ENCODE measurements at regions not wholly inside any gene's neighbourhood (a gene's known extent, or its start where the extent isn't known, plus 50 kb on each side); places are given as distances from the start of the nearest gene placed in this dataset.

DNA sequence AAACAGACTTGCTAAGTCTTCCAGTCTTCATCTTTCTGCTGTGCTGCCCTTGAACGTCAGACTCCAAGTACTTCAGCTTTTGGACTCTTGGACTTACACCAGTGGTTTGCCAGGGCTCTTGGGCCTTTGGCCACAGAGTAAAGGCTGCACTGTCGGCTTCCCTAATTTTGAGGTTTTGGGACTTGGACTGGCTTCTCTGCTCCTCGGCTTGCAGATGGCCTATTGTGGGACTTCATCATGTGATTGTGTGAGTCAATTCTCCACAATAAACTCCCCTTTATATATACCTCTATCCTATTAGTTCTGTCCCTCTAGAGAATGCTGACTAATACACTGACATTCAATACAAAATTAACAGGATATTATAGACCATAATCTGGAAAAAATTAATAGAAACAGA, 628.1 kb downstream of the PLPP3 start:
- in situ Hi-C loops (cut with HindIII; ENCODE audit: low sequenced_read_pairs): no loop called here

- in situ Hi-C loops (cut with HindIII; ENCODE audit: low sequenced_read_pairs): no loop called here
Measured at GRCh38 chr1:55947446-55947845, 631.9 kb downstream of the PLPP3 start.

DNA sequence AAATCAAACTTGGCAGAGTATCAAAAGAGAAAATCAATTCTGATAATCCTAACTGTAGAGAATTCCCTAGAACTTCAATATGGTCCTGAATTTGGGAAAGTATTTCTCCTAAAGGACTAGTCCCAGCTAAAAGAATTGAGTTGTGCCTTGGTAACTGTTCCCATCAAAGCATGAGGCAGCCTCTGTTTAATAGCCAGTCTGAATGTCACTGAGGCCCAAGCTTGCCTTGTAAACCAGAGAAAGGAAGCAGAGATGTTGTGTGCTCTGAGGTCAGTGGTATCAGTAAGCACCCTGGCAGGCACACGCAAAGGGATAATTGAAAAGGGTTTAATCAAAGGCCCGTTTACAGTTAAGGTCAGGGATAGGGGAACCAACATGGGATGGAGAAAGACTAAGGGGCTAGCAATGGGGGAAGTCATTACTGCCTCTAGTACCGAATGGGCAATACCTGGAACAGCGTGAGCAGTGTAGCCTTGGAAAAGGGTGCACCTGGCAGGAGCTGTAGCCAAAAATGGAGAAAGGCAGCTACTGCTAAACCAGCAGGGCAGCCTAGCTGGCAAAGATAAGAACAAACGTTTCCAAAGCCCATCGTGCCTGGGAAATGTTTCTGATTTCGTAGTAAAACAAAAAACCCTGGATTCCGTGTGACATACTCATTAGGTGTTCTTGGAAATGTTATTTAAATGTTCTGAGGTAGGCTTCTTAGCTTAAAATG, 635.5 kb downstream of the PLPP3 start:
- in situ Hi-C loops (cut with HindIII; ENCODE audit: low sequenced_read_pairs): no loop called here

DNA sequence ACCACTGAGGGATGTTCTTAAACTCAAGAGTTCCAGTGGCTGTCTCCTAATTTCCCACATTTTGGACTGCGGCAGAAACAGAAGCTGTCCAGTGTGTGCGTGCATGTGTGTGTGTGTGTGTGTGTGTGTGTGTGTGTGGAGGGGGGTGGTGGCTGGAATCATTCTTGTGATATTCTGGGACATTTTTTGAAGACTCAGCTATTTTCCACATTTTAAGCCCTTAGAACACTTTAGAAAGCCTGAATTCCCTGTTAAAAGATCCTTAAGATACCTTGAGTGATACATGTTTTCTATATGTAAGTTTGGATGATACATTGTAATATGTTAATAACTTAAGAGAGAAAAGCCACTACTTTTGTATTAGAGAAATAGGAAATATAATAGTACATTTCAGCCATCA, 636.4 kb downstream of the PLPP3 start:
- in situ Hi-C loops (cut with HindIII; ENCODE audit: low sequenced_read_pairs): no loop called here

- in situ Hi-C loops (cut with HindIII; ENCODE audit: low sequenced_read_pairs): no loop called here
Measured at GRCh38 chr1:55939866-55940265, 639.5 kb downstream of the PLPP3 start.

DNA sequence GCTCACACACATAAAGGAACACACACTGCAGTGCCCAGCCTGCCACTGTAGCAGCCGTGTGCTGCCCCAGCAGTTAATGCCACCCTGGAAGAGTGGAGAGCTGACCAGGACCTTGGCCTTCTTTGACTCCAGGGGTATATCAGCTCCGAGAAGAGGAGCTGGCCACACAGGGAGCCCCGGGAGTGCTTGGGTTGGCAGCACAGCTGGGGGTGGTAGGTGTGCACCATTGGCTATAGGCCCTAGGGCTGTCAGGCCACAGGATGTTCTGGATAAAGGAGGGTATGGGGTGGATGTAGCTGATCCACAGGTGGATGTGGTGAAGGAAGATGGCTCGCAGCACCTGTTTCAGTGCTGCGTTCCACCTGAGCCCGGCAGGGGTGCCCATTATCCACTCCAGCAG, 640.5 kb downstream of the PLPP3 start:
- in situ Hi-C loops (cut with HindIII; ENCODE audit: low sequenced_read_pairs): no loop called here

DNA sequence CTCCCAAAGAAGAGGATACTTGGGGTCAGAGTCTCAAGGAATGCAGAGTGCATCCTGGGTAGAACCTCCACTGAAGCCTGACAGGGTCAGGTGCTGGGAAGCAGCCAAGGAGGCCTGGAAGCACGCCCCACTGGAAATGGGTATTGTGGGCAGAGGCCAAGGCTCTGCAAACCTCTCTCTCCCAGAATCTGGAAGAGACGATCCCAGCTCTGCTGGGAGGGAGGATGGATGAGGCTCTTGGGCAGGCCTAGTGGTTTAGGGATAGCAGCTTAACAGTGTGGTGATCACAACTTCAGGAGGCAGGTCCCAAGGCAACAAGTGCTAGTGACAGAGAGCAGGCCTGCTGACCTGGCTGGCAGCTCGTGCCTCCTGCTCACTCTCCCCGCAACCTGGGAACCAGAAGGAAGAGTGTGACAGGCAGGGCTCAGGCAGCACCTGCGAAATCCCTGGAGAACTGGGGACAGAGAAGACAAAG, 641.0 kb downstream of the PLPP3 start:
- in situ Hi-C loops (cut with HindIII; ENCODE audit: low sequenced_read_pairs): no loop called here

GRCh38 chr1:55937840-55938375, 641.5 kb downstream of the PLPP3 start:
- in situ Hi-C loops (cut with HindIII; ENCODE audit: low sequenced_read_pairs): no loop called here

DNA sequence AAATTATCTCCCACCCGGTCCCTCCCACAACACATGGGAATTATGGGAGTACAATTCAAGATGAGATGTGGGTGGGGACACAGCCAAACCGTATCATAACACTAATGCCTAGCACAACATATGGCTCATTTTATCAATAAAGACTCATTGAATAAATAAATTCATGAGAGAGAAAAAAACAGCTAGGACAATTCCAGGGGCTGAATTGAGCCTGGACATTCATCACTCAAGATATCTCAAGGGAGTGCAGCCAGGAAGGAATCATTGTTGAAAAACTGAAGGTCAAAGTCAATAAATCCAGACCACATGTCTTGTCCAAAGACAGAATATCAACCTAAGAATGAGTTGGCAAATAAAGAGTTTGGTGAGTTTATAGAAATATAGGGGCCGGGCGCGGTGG, 644.1 kb downstream of the PLPP3 start:
- in situ Hi-C loops (cut with HindIII; ENCODE audit: low sequenced_read_pairs): no loop called here

DNA sequence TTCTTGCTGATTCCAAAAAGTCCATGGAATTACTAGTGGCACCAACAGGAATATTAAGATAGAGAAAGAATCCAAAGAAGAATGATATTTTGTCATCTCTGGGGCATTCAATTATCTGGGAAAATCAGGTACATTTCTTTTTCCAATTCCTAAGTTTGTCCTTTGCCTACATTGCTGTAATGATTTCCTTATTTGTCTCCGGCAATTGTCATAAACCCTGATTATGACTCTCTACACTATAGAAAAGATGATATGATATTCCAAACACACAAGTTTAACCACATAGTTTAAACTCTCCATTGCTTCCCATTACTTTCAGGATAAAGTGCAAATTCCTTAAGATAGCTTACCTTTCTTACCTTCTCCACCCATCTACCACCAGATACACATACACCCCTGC, 647.0 kb downstream of the PLPP3 start:
- in situ Hi-C loops (cut with HindIII; ENCODE audit: low sequenced_read_pairs): no loop called here

GRCh38 chr1:55931081-55931940, 648.1 kb downstream of the PLPP3 start:
- in situ Hi-C loops (cut with HindIII; ENCODE audit: low sequenced_read_pairs): no loop called here

GRCh38 chr1:55929652-55930051, 649.7 kb downstream of the PLPP3 start:
- in situ Hi-C loops (cut with HindIII; ENCODE audit: low sequenced_read_pairs): no loop called here

DNA sequence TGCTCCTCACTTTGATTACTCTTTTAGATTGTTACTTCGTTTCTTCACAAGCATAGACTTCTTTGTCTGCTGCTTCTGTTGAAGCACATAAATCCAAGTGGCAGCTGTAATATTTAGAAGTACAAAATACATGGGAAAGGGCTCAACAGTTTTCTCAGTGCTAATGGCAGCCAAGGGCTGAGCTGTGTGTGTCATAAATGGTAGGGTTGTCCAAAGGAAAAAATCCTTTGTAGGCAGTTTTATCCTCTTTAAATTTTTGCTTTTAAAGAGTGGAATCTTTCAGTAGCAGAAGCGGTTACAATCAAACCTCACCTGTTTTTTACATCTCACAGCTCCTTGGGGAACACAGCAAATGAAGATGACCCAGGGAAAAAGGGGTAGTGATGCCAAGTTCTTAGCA, 650.8 kb downstream of the PLPP3 start:
- in situ Hi-C loops (cut with HindIII; ENCODE audit: low sequenced_read_pairs): no loop called here

DNA sequence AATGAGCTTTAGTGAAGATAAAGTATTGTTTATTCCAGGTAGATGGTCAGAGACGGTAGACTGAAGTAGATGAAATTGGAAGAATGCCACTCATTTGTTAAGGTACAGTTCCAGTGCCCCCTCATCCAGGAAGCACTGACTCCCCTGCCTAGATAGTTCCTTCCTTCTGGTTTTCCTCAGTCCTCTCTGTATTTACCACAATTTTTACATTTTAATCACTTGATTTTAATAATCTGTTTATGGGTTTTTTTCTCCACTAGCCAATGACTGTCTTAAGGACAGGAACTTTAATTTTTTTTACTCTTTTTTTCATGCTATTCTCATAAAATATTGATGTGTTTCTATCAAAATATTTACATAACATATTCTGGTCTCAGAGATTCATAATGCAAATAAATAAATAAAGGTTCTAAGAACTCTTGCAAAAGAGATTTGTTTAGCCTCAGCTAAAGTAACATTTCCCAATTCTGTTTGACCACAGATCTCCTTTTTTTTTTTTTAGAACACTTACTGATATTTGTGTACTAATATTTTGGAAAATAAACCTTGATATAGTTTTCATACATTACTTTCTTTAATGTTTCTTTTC, 651.6 kb downstream of the PLPP3 start:
- in situ Hi-C loops (cut with HindIII; ENCODE audit: low sequenced_read_pairs): no loop called here

GRCh38 chr1:55926906-55927471, 652.4 kb downstream of the PLPP3 start:
- in situ Hi-C loops (cut with HindIII; ENCODE audit: low sequenced_read_pairs): no loop called here

- in situ Hi-C loops (cut with HindIII; ENCODE audit: low sequenced_read_pairs): no loop called here
Measured at GRCh38 chr1:55916907-55917306, 662.5 kb downstream of the PLPP3 start.

DNA sequence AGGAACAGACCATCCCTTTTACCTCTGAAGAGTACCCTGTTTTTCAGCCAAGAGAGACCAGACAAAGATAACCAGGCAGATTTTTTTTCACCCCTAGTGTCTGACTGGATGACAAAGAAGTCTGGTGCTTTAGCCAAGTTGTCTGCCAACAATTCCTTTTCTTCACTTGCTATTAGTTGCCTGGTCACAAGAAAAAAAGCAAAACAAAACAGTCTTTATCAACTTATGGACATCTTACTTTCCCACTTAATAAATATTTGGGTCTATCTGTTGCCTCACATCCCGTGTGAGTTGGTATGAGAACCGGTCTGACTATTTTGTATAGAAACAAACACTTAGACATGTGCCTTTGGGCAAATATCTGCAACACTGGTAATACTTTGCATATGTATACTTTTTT, 662.9 kb downstream of the PLPP3 start:
- in situ Hi-C loops (cut with HindIII; ENCODE audit: low sequenced_read_pairs): no loop called here

- in situ Hi-C loops (cut with HindIII; ENCODE audit: low sequenced_read_pairs): no loop called here
Measured at GRCh38 chr1:55913565-55913964, 665.8 kb downstream of the PLPP3 start.

- in situ Hi-C loops (cut with HindIII; ENCODE audit: low sequenced_read_pairs): no loop called here
Measured at GRCh38 chr1:55912438-55912837, 666.9 kb downstream of the PLPP3 start.

DNA sequence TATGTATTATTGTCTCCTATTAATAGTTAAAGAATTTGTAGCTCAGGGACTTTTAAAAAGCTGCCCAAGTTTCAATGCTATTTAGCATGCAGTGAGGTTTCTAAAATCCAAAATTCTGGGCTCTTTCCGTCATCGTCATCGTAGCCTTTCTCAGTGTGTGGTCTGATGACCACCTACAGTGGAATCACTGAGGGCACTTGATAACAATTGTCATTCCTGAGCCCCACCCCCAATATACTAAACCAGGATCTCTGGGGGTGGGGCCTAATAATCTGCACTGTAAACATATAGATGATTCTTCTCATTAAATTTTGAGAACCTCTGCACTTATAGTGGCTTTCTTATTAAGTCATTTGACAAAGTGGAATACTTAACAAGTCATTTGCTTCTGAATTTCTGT, 674.8 kb downstream of the PLPP3 start:
- in situ Hi-C loops (cut with HindIII; ENCODE audit: low sequenced_read_pairs): no loop called here

GRCh38 chr1:55898181-55898580, 681.2 kb downstream of the PLPP3 start:
- in situ Hi-C loops (cut with HindIII; ENCODE audit: low sequenced_read_pairs): no loop called here

Measured in DLD1 (cell line).